PC-9 (cell line): ENCODE measurements at regions not wholly inside any gene's neighbourhood (a gene's known extent, or its start where the extent isn't known, plus 50 kb on each side); places are given as distances from the start of the nearest gene placed in this dataset.

Source experiments
- BruUV-seq: library from RNA; stranded (reverse); fragments of 400-500 nt; replicated peaks from 2 replicates; lab custom pipeline; 2021; lab: Mats Ljungman, UMichigan
- CTCF ChIA-PET: fragments of 300-600 bp; sonication (Branson Sonifier 250); formaldehyde crosslinking; loops from one replicate; lab custom pipeline; 2022; ENCODE audit warnings: antibody characterized with exemption; lab: Charles Lee
- POLR2A ChIA-PET: fragments of 300-600 bp; sonication (Branson Sonifier 250); formaldehyde crosslinking; loops from one replicate; lab custom pipeline; 2022; ENCODE audit warnings: antibody characterized with exemption; ENCODE audit not compliant: unreplicated experiment; lab: Charles Lee
- DNase-seq, 2 experiments: peaks; one replicate each; pipeline versions ENCODE4 v3.0.0 to v3.0.0-alpha.2; 2015 to 2022; ENCODE audit warnings: mixed read lengths in 1 of 2
- H2AFZ ChIP-seq: fragments of 200-600 bp; sonication (generic); 2 replicates; pipeline ENCODE4 v1.8.1; 2017; ENCODE audit warnings: antibody characterized with exemption
- H3F3A ChIP-seq: fragments of 200-600 bp; sonication (generic); 2 replicates; pipeline ENCODE4 v1.8.1; 2017; ENCODE audit warnings: antibody characterized with exemption, mild to moderate bottlenecking, low read depth; ENCODE audit not compliant: insufficient read depth
- H3K27ac ChIP-seq: fragments of 200-600 bp; sonication (generic); 2 replicates; pipeline ENCODE4 v1.6.1; 2016; ENCODE audit warnings: mixed run types
- H3K27me3 ChIP-seq: fragments of 200-600 bp; sonication (generic); 2 replicates; pipeline ENCODE4 v1.6.1; 2016; ENCODE audit warnings: low read depth, mixed run types; ENCODE audit not compliant: insufficient read depth
- H3K36me3 ChIP-seq: fragments of 200-600 bp; sonication (generic); 2 replicates; pipeline ENCODE4 v1.6.1; 2016; ENCODE audit warnings: low read depth, mixed run types
- H3K4me1 ChIP-seq: fragments of 200-600 bp; sonication (generic); replicated peaks from 2 replicates; pipeline ENCODE4 v1.6.1; 2016; ENCODE audit warnings: mixed run types; ENCODE audit not compliant: insufficient read depth
- H3K4me2 ChIP-seq: fragments of 200-600 bp; sonication (generic); 2 replicates; pipeline ENCODE4 v1.6.1; 2017; ENCODE audit warnings: mixed run types
- H3K4me3 ChIP-seq: fragments of 200-600 bp; sonication (generic); 2 replicates; pipeline ENCODE4 v1.6.1; 2016; ENCODE audit warnings: mixed run types
- H3K79me2 ChIP-seq: fragments of 200-600 bp; sonication (generic); 2 replicates; pipeline ENCODE4 v1.6.1; 2017; ENCODE audit warnings: low read depth, mixed run types
- H3K9me2 ChIP-seq: fragments of 200-600 bp; sonication (generic); 2 replicates; pipeline ENCODE4 v1.8.1; 2017; ENCODE audit warnings: mild to moderate bottlenecking; ENCODE audit not compliant: insufficient read depth
- H3K9me3 ChIP-seq: fragments of 200-600 bp; sonication (generic); 2 replicates; pipeline ENCODE4 v1.8.1; 2016; ENCODE audit warnings: low read depth; ENCODE audit not compliant: insufficient read depth
- H4K20me1 ChIP-seq: fragments of 200-600 bp; sonication (generic); 2 replicates; pipeline ENCODE4 v1.8.1; 2017; ENCODE audit not compliant: insufficient read depth
- CTCF ChIP-seq: fragments of 200-600 bp; sonication (generic); conservative IDR thresholded peaks from 2 replicates; pipeline ENCODE4 v1.6.1; 2017; ENCODE audit warnings: mixed run types, antibody characterized with exemption, mild to moderate bottlenecking, moderate library complexity
- EZH2 ChIP-seq: fragments of 200-600 bp; sonication (generic); IDR thresholded peaks from 2 replicates; pipeline ENCODE4 v1.8.0; 2017; ENCODE audit warnings: antibody characterized with exemption, low read depth
- intact Hi-C: fragments of 100-400 bp; cut with micrococcal nuclease; formaldehyde crosslinking; loops from one replicate; pipeline ENCODE4 v1.10.0; 2022; ENCODE audit not compliant: unreplicated experiment

DNA sequence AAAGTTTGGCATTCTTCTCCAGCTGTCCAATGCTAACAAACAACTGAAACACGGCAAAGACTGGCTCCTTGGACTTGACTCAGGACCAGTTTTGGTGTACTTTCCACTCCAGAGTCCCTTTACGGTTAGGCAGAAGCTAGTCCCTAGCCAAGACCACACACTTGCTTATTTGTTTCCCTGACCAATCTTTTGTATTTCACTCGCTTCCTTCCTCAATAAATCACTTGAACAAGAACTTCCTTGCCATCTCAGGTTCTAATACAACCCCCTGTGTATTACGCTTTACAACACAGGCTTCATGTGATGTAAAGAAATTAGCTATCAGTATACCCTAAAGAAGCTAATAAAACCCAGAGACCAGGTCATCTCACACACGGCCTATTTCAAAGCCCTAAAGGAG is 947.5 kb upstream of the CTNND2 start:
- ChIA-PET CTCF (no interaction called here), POLR2A (no interaction called here)
- no peaks in the 10 kb centered on the region for H3K27me3 ChIP-seq
- no peaks in the 10 kb centered on the region for H3K9me2 ChIP-seq
- H3F3A ChIP-seq = no peaks in the 10 kb centered on the region; the same call in 1 of the 2 replicates
- no TSS peak for BruUV-seq
- no peaks in the 10 kb centered on the region for H3K4me1 ChIP-seq
- no peak overlapping the region for H3K4me3 ChIP-seq
- no peak overlapping the region for H3K27ac ChIP-seq
- no peak overlapping the region for H2AFZ ChIP-seq
- TF ChIP-seq CTCF (no peak), EZH2 (no peak)
- no peak for DNase-seq
- H4K20me1 ChIP-seq = no peaks in the 10 kb centered on the region
- no peaks in the 10 kb centered on the region for H3K9me3 ChIP-seq
- H3K4me2 ChIP-seq = no peak overlapping the region
- no peaks in the 10 kb centered on the region for H3K79me2 ChIP-seq
- intact Hi-C loops = no loop called here
- no peaks in the 10 kb centered on the region for H3K36me3 ChIP-seq

DNA sequence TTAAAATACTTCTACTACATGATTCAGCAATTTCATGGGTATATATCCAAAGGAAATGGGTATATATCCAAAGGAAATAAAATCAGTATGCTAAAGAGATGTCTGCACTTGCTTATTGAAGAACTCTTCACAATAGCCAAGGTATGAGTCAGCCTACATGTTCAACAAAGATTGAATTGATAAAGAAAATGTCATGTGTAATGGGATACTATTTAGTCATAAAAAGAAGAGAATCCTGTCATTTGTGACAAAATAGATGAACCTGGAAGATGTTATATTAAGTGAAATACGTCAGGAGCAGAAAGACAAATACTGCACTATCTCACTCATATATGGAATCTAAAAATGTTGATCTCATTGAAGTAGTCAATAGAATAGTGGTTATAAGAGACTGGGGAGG is 944.5 kb upstream of the CTNND2 start:
- Histone ChIP-seq H3K4me1 (no peaks in the 10 kb centered on the region), H3K9me3 (no peaks in the 10 kb centered on the region), H4K20me1 (no peaks in the 10 kb centered on the region), H3K27me3 (no peaks in the 10 kb centered on the region), H3K36me3 (no peaks in the 10 kb centered on the region), H3K4me3 (no peak overlapping the region), H3F3A (no peaks in the 10 kb centered on the region; the same call in 1 of the 2 replicates), H3K27ac (no peak overlapping the region), H3K79me2 (no peaks in the 10 kb centered on the region), H3K4me2 (no peak overlapping the region), H2AFZ (no peak overlapping the region), H3K9me2 (no peaks in the 10 kb centered on the region)
- intact Hi-C loops = no loop called here
- BruUV-seq = no TSS peak
- ChIA-PET POLR2A (no interaction called here), CTCF (no interaction called here)
- no peak for DNase-seq
- TF ChIP-seq CTCF = no peak
- no peak for TF ChIP-seq EZH2

DNA sequence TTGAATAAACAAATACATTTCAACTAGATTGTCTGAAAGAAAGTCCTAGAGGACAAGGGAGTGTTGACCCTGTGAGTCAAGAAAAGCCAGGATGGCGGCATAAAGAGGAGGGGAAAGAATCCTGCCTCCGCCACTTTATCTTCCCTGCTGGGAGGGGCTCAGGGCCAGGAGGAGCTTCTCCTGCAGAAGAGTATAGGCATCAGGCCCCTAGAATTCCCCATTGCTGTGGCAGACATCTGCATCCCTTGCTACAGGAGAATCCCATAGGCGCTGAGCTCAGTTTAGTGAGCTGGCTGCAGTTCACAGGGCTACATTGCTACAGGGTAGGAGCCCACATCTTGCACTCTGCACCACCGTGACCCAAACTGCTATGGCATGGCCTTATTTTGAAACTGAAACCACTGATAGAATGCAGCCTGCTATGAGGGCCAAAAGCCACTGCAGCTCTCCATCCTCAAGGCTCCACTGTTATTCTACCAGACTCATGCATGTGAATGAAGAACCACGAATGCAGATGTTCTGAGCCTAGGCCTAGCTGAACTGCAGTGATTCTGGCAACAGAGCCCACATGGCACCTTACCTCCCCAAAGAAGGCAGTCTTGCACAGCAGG is 941.4 kb upstream of the CTNND2 start:
- no peak overlapping the region for H3K4me2 ChIP-seq
- H3K4me1 ChIP-seq = no peaks in the 10 kb centered on the region
- BruUV-seq = no TSS peak
- TF ChIP-seq CTCF (no peak), EZH2 (no peak)
- no peaks in the 10 kb centered on the region for H3K79me2 ChIP-seq
- H3K9me2 ChIP-seq = no peaks in the 10 kb centered on the region
- ChIA-PET POLR2A (no interaction called here), CTCF (no interaction called here)
- no peak overlapping the region for H3K4me3 ChIP-seq
- H4K20me1 ChIP-seq = no peaks in the 10 kb centered on the region
- no peak overlapping the region for H3K27ac ChIP-seq
- no peaks in the 10 kb centered on the region for H3K9me3 ChIP-seq
- no peak for DNase-seq
- no peaks in the 10 kb centered on the region; the same call in 1 of the 2 replicates for H3F3A ChIP-seq
- no peaks in the 10 kb centered on the region for H3K36me3 ChIP-seq
- H2AFZ ChIP-seq = no peak overlapping the region
- no peaks in the 10 kb centered on the region for H3K27me3 ChIP-seq
- intact Hi-C loops = no loop called here
